GM12878 (cell line): ENCODE measurements at regions not wholly inside any gene's neighbourhood (a gene's known extent, or its start where the extent isn't known, plus 50 kb on each side); places are given as distances from the start of the nearest gene placed in this dataset.

Experiments used
- ATAC-seq: fragments of 200-7000 bp; cut with Tn5 transposase; 3 replicates; pipeline ENCODE4 v1.9.1; 2020; ENCODE audit warnings: mild to moderate bottlenecking, moderate library complexity
- BruUV-seq: library from RNA; stranded (reverse); fragments of 400-500 nt; replicated peaks from 2 replicates; lab custom pipeline; 2021; lab: Mats Ljungman, UMichigan
- CTCF ChIA-PET: fragments of 300-600 bp; sonication (Branson Sonifier 250); formaldehyde crosslinking; extraction: SDS; loops from one replicate; lab custom pipeline; 2021; ENCODE audit warnings: inconsistent platforms; lab: Yijun Ruan, JAX
- POLR2A ChIA-PET: fragments of 350-600 bp; formaldehyde crosslinking; extraction: SDS; loops from one replicate; lab custom pipeline; 2021; ENCODE audit warnings: inconsistent platforms; lab: Charles Lee
- RAD21 ChIA-PET: fragments of 300-600 bp; sonication (Branson Sonifier 250); formaldehyde crosslinking; loops from one replicate; lab custom pipeline; 2023; ENCODE audit warnings: antibody characterized with exemption; ENCODE audit not compliant: unreplicated experiment; lab: Charles Lee
- SMC1A ChIA-PET: fragments of 300-600 bp; sonication (Branson Sonifier 250); formaldehyde crosslinking; loops from one replicate; lab custom pipeline; 2023; ENCODE audit not compliant: unreplicated experiment, uncharacterized antibody; lab: Charles Lee
- DNase-seq: peaks from one replicate; pipeline ENCODE4 v3.0.0-alpha.2; 2011; ENCODE audit warnings: low read depth, low spot score
- FAIRE-seq: peaks from 3 replicates; lab custom pipeline; 2011; peaks lifted over from hg19 to GRCh38; lab: Jason Lieb, UNC
- H2AFZ ChIP-seq: 2 replicates; pipeline ENCODE4 v1.6.0; 2011; ENCODE audit warnings: low read depth, low read length, control low read depth; ENCODE audit not compliant: control insufficient read depth
- H3K27ac ChIP-seq: 2 replicates; pipeline ENCODE4 v1.5.1; 2011; ENCODE audit warnings: control low read depth; ENCODE audit not compliant: control insufficient read depth, insufficient read depth
- H3K27me3 ChIP-seq, 2 experiments: replicated peaks in 1 of 2; 2 replicates each; pipeline versions ENCODE4 v1.6.0 to v1.6.1; 2011; ENCODE audit warnings: low read length in 1 of 2; ENCODE audit not compliant: control insufficient read depth in 2 of 2, insufficient read depth in 2 of 2
- H3K36me3 ChIP-seq, 2 experiments: 2 replicates each; pipeline ENCODE4 v1.5.1; 2011; ENCODE audit warnings: low read length in 1 of 2; ENCODE audit not compliant: control insufficient read depth in 2 of 2, insufficient read depth in 2 of 2
- H3K4me1 ChIP-seq: 2 replicates; pipeline ENCODE4 v1.6.1; 2011; ENCODE audit warnings: mild to moderate bottlenecking, low read length, moderate library complexity, mixed read lengths; ENCODE audit not compliant: control insufficient read depth, insufficient read depth
- H3K4me2 ChIP-seq: 2 replicates; pipeline ENCODE4 v1.6.0; 2011; ENCODE audit warnings: control low read depth; ENCODE audit not compliant: control insufficient read depth, insufficient read depth
- H3K4me3 ChIP-seq: fragments of 200-600 bp; sonication (generic); 2 replicates; pipeline ENCODE4 v1.5.1; 2016
- H3K79me2 ChIP-seq: 2 replicates; pipeline ENCODE4 v1.6.0; 2011; ENCODE audit warnings: low read length; ENCODE audit not compliant: control insufficient read depth, insufficient read depth
- H3K9ac ChIP-seq: 2 replicates; pipeline ENCODE4 v1.8.0; 2011; ENCODE audit warnings: low read length, control low read depth, mixed read lengths; ENCODE audit not compliant: control insufficient read depth, insufficient read depth
- H3K9me3 ChIP-seq: replicated peaks from 3 replicates; pipeline ENCODE4 v1.5.1; 2011; ENCODE audit warnings: mild to moderate bottlenecking, low read length; ENCODE audit not compliant: control insufficient read depth, insufficient read depth
- H4K20me1 ChIP-seq: 2 replicates; pipeline ENCODE4 v1.6.0; 2011; ENCODE audit not compliant: control insufficient read depth, insufficient read depth
- BRCA1 ChIP-seq: IDR thresholded peaks from 2 replicates; pipeline ENCODE4 v1.6.1; 2011; ENCODE audit warnings: low read depth, low read length, improper control_type of control experiment
- CREB1 ChIP-seq: IDR thresholded peaks from 2 replicates; pipeline ENCODE4 v1.6.1; 2012; ENCODE audit warnings: low read depth, mild to moderate bottlenecking, inconsistent platforms
- CUX1 ChIP-seq: IDR thresholded peaks from 2 replicates; pipeline ENCODE4 v1.6.1; 2012; ENCODE audit warnings: improper control_type of control experiment, low read depth, low read length; ENCODE audit not compliant: insufficient replicate concordance
- GABPA ChIP-seq: IDR thresholded peaks from 2 replicates; pipeline ENCODE4 v1.6.1; 2014; ENCODE audit warnings: antibody characterized with exemption, low read depth, mild to moderate bottlenecking, inconsistent platforms
- MYB ChIP-seq: fragments of 150-350 bp; IDR thresholded peaks from 2 replicates; pipeline ENCODE4 v1.6.1; 2014; ENCODE audit warnings: mild to moderate bottlenecking, low read depth, low read length, borderline replicate concordance
- NBN ChIP-seq: fragments of 450-650 bp; IDR thresholded peaks from 2 replicates; pipeline ENCODE4 v1.6.1; 2016
- NFYA ChIP-seq: IDR thresholded peaks from 2 replicates; pipeline ENCODE4 v1.6.1; 2011; ENCODE audit warnings: low read depth, mild to moderate bottlenecking, low read length, improper control_type of control experiment, borderline replicate concordance
- PAX5 ChIP-seq: IDR thresholded peaks from 2 replicates; pipeline ENCODE4 v1.6.1; 2011; ENCODE audit warnings: low read depth, low read length, borderline replicate concordance
- PML ChIP-seq: IDR thresholded peaks from 2 replicates; pipeline ENCODE4 v1.6.1; 2012; ENCODE audit warnings: low read length, inconsistent platforms
- RELA ChIP-seq: fragments of 450-650 bp; IDR thresholded peaks from 2 replicates; pipeline ENCODE4 v1.8.0; 2014; ENCODE audit warnings: borderline replicate concordance; ENCODE audit not compliant: partially characterized antibody
- REST ChIP-seq: IDR thresholded peaks from 2 replicates; pipeline ENCODE4 v1.6.1; 2012; ENCODE audit warnings: mild to moderate bottlenecking, low read depth, low read length
- STAT1 ChIP-seq: fragments of 450-650 bp; conservative IDR thresholded peaks from 2 replicates; pipeline ENCODE4 v1.6.1; 2014; ENCODE audit warnings: antibody characterized with exemption, mild to moderate bottlenecking
- SUPT20H ChIP-seq: IDR thresholded peaks from 2 replicates; pipeline ENCODE4 v1.6.1; 2011; ENCODE audit warnings: low read depth, mild to moderate bottlenecking, low read length, moderate library complexity, borderline replicate concordance; ENCODE audit not compliant: control insufficient read depth
- WGBS: methylation state at CpG from one replicate; pipeline ENCODE4 v1.1.6; 2016; ENCODE audit warnings: low lambda C conversion rate; ENCODE audit not compliant: insufficient replicate concordance, insufficient coverage; ENCODE audit errors: missing lambda C conversion rate; 5-methylcytosine and 5-hydroxymethylcytosine counted together
- in situ Hi-C: fragments of 300-500 bp; cut with MboI; formaldehyde crosslinking; loops from 9 replicates; pipeline ENCODE4 v1.14.3; 2018; ENCODE audit warnings: mixed read lengths
- intact Hi-C: fragments of 100-400 bp; cut with micrococcal nuclease; formaldehyde crosslinking; loops from one replicate; pipeline ENCODE4 v1.14.2; 2022; ENCODE audit not compliant: unreplicated experiment
- TF ChIP-seq, protein P1 (sequence below): fragments of 450-650 bp; IDR thresholded peaks from 2 replicates; pipeline ENCODE4 v1.6.1; 2018; ENCODE audit warnings: mild to moderate bottlenecking, low read depth, moderate library complexity; ENCODE audit not compliant: partially characterized antibody

- TF ChIP-seq NBN (no peak), CUX1 (no peak), STAT1 (no peak), SUPT20H (no peak), PAX5 (no peak), PML (no peak), MYB (no peak), BRCA1 (no peak), REST (no peak), NFYA (no peak), RELA (no peak), GABPA (no peak), CREB1 (no peak)
- TF ChIP-seq, protein P1, sequence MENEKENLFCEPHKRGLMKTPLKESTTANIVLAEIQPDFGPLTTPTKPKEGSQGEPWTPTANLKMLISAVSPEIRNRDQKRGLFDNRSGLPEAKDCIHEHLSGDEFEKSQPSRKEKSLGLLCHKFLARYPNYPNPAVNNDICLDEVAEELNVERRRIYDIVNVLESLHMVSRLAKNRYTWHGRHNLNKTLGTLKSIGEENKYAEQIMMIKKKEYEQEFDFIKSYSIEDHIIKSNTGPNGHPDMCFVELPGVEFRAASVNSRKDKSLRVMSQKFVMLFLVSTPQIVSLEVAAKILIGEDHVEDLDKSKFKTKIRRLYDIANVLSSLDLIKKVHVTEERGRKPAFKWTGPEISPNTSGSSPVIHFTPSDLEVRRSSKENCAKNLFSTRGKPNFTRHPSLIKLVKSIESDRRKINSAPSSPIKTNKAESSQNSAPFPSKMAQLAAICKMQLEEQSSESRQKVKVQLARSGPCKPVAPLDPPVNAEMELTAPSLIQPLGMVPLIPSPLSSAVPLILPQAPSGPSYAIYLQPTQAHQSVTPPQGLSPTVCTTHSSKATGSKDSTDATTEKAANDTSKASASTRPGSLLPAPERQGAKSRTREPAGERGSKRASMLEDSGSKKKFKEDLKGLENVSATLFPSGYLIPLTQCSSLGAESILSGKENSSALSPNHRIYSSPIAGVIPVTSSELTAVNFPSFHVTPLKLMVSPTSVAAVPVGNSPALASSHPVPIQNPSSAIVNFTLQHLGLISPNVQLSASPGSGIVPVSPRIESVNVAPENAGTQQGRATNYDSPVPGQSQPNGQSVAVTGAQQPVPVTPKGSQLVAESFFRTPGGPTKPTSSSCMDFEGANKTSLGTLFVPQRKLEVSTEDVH = no peak
- Histone ChIP-seq H2AFZ (no peak overlapping the region), H3K9ac (no peak overlapping the region), H3K4me3 (no peak overlapping the region), H3K79me2 (no peaks in the 10 kb centered on the region), H3K4me2 (no peak overlapping the region), H4K20me1 (no peaks in the 10 kb centered on the region), H3K27ac (no peak overlapping the region), H3K9me3 (no peaks in the 10 kb centered on the region), H3K4me1 (no peaks in the 10 kb centered on the region), H3K27me3 (no peaks in the 10 kb centered on the region), H3K36me3 (no peaks in the 10 kb centered on the region)
- ChIA-PET POLR2A (no interaction called here), RAD21 (no interaction called here), SMC1A (interaction anchor here (0.6 to 0.7 kb wide), 3 partner anchors 11 to 108 kb away, joined by 3 read pairs; no protein-coding TSS in a partner anchor), CTCF (no interaction called here)
- intact Hi-C loops = no loop called here
- in situ Hi-C loops = no loop called here
- no peak for FAIRE-seq
- DNase-seq = no peak
- no peak for ATAC-seq
- 9% methylated on average over 3 of the region's 3 CpGs for WGBS
- BruUV-seq = no TSS peak
Observed at GRCh38 chr6:155755452-155755851, 299.8 kb upstream of the NOX3 start.
